T-helper 2 cell treated with Interferon-gamma antibody and Interleukin-4, amounts not matched to agents 100 ng/mL and 5 ng/mL, for 36 hours (primary cell): ENCODE measurements at regions not wholly inside any gene's neighbourhood (a gene's known extent, or its start where the extent isn't known, plus 50 kb on each side); places are given as distances from the start of the nearest gene placed in this dataset.
"Not testable (repeated sequence)": the region's sequence is repeated elsewhere in the genome, so short reads cannot be mapped to it uniquely, and the experiment has no call there.

Source experiments
- intact Hi-C: fragments of 100-400 bp; cut with micrococcal nuclease; formaldehyde crosslinking; loops from one replicate; pipeline ENCODE4 v1.15.1; 2023

GRCh38 chr3:109803274-109803673, 465.9 kb upstream of the DPPA4 start:
- intact Hi-C loops: no loop called here

GRCh38 chr3:109804697-109805096, 467.4 kb upstream of the DPPA4 start:
- intact Hi-C loops: loop anchor here (5.0 kb wide), 1 partner anchor 48 kb away; no protein-coding TSS in a partner anchor

GRCh38 chr3:109806929-109807328, 469.6 kb upstream of the DPPA4 start:
- intact Hi-C loops: loop anchor here (2.0 to 5.0 kb wide), 2 partner anchors 45 to 1736 kb away; partner anchors contain the start of gene CD96

GRCh38 chr3:109809513-109809912, 472.2 kb upstream of the DPPA4 start:
- intact Hi-C loops: loop anchor here (5.0 kb wide), 1 partner anchor 43 kb away; no protein-coding TSS in a partner anchor

GRCh38 chr3:109818081-109818480, 480.7 kb upstream of the DPPA4 start:
- intact Hi-C loops: no loop called here

DNA sequence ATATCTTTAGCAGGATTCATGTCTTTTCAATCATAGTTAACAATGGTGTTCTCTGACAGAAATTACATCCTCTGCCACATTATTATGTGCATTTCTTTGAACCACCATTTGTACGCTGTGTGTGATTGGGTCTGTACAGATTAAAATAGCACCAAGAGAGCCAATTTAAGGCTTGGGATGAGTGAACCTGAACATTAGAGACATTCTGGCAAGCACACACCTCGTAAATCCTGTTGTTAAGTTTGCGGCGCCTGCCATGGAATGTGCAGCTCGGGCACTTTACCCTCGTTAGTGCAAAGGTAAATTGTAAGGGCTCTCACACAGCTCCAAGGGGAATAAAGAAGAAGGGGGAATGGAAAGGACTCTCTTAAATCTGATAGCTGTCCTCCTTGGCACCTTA, 482.4 kb upstream of the DPPA4 start:
- intact Hi-C loops: no loop called here

DNA sequence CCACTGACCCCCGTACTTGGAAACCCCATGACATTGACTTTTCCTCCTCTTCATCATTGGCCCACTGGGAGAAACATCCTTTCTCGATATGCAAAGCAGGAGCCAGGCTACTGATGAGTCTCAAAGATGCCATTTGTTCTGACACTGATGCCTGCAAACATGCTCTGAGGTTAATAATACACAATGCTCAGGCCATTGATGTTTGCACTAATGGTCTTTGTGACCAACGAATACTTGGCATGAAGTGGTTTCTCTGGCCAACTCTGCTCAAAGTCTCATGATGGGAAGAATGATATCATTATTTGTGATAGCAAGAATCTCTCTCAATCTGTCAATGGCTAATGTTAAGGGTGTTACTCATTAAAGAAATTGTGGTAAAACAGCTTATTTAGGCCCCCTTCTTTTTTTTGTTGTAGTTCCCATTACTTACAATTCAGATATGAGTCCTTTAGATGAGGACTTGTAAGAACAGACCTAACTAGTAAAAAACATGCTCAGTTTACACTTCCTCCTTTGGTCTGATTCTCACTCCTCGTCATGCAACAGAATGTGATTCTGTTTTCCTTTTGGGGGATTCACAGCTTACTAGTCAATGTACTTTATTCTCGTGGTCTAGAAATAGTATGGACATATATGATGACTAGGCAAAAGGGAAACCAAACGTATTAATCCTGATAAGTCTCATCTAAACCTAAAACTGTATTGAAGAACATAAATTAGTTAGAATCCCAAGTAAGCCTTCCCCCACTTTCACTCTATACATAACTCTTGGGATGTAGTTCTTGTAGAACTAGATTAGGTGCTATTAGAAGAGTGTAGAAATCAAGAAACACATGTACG, 488.8 kb upstream of the DPPA4 start:
- intact Hi-C loops: no loop called here

GRCh38 chr3:109831403-109831802, 494.1 kb upstream of the DPPA4 start:
- intact Hi-C loops: no loop called here

GRCh38 chr3:109835958-109836357, 498.6 kb upstream of the DPPA4 start:
- intact Hi-C loops: no loop called here

DNA sequence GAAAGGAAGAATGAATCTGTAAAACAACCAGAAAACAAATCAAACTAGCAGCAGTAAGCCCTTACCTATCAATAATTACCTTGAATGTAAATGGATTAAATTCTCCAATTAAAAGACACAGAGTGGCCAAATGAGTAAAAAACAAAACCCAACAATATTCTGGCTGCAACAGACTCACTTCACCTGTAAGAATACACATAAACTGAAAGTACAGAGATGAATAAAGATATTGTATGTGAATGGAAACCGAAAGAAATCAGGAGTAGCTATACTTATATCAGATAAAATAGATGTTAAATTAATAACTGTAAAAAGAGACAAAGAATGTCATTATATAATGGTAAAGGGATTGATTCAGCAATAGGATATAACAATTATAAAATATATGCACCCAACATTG, 514.5 kb upstream of the DPPA4 start:
- intact Hi-C loops: loop anchor here (5.0 kb wide), 1 partner anchor 45 kb away; no protein-coding TSS in a partner anchor

GRCh38 chr3:109852283-109852682, 514.9 kb upstream of the DPPA4 start:
- intact Hi-C loops: loop anchor here (5.0 kb wide), 1 partner anchor 45 kb away; no protein-coding TSS in a partner anchor

DNA sequence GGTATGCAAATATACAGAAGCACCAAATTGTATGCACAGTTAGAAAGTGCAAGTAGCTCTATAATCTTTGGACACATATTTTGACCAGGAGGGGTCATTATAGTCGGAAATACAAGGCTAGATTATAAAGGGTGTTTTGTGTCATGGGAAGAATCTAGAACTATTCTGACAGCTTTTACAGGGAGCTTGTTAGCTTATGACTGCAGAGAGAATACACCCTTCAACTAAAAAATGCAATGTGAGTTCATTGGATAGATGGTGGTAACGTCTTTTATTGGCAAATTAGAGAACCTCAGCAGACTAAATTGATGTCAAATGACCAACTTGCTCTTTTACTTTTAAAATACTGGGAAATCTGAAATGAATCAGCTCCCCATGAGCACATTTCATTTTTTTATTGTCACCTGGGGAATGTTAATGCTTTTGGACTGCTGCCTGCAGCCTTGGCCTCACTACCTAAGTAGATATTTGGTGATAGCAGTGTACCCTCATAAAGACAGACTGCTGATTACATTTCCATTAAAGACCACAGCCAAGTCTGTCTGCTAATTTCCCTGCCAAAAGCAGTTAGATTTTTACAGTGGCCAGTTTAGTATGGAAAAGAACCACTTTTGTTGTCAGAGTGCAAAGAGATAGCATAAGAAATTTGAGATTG, 515.9 kb upstream of the DPPA4 start:
- intact Hi-C loops: loop anchor here (5.0 kb wide), 1 partner anchor 46 kb away; no protein-coding TSS in a partner anchor

DNA sequence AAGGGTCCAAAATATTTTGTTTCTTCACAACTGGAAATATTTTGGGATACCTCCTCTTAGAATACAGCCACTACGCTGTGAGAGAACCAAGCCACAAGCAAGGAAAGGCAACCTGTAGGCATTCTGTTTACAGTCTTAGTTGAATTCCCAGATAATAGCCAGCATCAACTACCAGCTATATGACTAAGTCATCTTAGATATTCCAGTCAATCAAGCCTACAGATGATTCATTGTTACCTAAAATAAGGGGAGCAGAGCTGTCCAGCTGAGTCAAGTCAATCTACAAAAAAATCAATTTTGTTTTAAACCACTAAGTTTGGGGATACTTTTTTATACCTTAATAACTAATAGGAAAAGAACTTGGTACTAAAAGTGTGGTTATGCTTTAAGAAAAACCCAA, 526.4 kb upstream of the DPPA4 start:
- intact Hi-C loops: no loop called here

- intact Hi-C loops: no loop called here
Measured at GRCh38 chr3:109864452-109864851, 527.1 kb upstream of the DPPA4 start.

GRCh38 chr3:109869586-109869985, 532.2 kb upstream of the DPPA4 start:
- intact Hi-C loops: no loop called here

- intact Hi-C loops: no loop called here
Measured at GRCh38 chr3:109874896-109875708, 537.8 kb upstream of the DPPA4 start.

- intact Hi-C loops: not testable (repeated sequence)
Measured at GRCh38 chr3:109877616-109878015, 540.3 kb upstream of the DPPA4 start.

- intact Hi-C loops: no loop called here
Measured at GRCh38 chr3:109882144-109882543, 544.8 kb upstream of the DPPA4 start.

- intact Hi-C loops: no loop called here
Measured at GRCh38 chr3:109887293-109887692, 549.9 kb upstream of the DPPA4 start.

GRCh38 chr3:109888026-109888425, 550.7 kb upstream of the DPPA4 start:
- intact Hi-C loops: no loop called here

- intact Hi-C loops: no loop called here
Measured at GRCh38 chr3:109897734-109898133, 560.4 kb upstream of the DPPA4 start.

- intact Hi-C loops: no loop called here
Measured at GRCh38 chr3:109899925-109900324, 562.6 kb upstream of the DPPA4 start.
